ENCODE measurements at regions not wholly inside any gene's neighbourhood (a gene's known extent, or its start where the extent isn't known, plus 50 kb on each side); places are given as distances from the start of the nearest gene placed in this dataset.

DNA sequence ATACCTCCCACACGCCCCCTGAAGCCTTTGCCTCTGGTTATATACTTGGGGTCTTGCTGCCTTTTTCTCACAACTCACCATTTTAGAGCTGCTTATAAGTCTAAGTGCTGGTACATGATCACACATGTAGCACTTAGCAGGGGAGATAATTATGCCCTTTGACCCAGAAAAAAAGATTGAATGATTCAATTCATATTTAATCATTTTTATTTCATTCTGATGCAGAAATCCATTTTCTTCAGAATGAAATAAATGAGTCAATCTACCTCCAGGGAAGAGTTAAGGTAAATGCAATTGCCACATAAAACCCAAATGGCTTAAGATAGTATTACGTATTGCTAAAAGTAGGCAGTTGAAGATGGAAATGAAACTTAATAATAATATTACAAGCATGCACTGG, 414.6 kb upstream of the PRICKLE1 start:
- H3K36me3 ChIP-seq (ENCODE audit: insufficient read depth, low read length) = no peaks in the 10 kb centered on the region
- H3K9me3 ChIP-seq (ENCODE audit: control insufficient read depth, insufficient read depth, low read length) = no peaks in the 10 kb centered on the region
- peaks cover 12% of the 10 kb centered on the region; the same call in 1 of the 2 replicates for H3K4me1 ChIP-seq (ENCODE audit: insufficient read depth, low read length)
- H3K9ac ChIP-seq (ENCODE audit: low read depth, low read length) = no peak overlapping the region

DNA sequence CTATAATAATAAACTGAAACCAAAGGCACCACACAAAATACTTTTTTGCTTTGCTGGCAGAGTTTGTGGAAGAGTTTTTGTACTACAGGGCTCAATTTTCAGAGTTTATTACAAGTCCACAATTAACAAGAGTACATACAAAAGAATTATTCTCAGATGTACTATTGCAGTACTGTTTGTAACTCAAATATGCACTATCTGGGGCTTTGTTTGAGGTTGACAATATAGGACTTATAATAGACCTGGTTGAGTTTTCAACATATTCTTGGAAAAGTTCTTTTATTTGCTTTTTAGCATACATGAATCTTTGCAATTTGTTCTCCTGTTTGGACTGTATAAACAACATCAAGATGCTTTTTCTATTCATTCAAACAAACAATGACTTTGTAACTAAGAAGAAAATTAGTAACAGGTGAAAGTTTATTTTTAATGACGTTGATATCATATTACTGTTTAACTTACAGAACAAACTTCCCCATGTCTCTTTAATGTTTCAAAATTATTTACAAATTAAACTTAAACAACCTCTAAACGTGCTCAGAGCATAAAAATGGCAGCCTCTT, 407.4 kb upstream of the PRICKLE1 start:
- Histone ChIP-seq H3K4me1 (ENCODE audit: insufficient read depth, low read length) (no peaks in the 10 kb centered on the region), H3K36me3 (ENCODE audit: insufficient read depth, low read length) (no peaks in the 10 kb centered on the region), H3K9me3 (ENCODE audit: control insufficient read depth, insufficient read depth, low read length) (no peaks in the 10 kb centered on the region), H3K9ac (ENCODE audit: low read depth, low read length) (no peak overlapping the region)

DNA sequence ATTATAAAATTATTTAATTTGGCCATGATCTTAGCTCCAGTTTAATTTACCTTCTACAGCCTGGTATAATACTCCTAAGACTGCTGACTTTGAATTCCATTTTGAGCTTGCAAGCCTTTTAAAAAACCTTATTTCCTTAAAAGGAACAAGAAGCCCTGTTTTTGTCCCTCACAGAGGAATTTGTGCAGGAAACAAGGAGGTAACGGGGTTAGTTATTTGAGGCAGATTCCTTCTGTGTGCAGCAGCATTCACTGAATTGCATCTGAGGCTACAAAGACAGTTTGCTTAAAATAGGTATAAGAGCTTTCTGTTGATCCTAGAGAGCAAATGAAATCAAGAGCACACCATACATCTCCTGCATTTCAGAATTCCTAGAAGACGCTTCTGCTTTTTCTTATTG, 403.3 kb upstream of the PRICKLE1 start:
- Histone ChIP-seq H3K36me3 (ENCODE audit: insufficient read depth, low read length) (no peaks in the 10 kb centered on the region), H3K9ac (ENCODE audit: low read depth, low read length) (no peak overlapping the region), H3K9me3 (ENCODE audit: control insufficient read depth, insufficient read depth, low read length) (no peaks in the 10 kb centered on the region), H3K4me1 (ENCODE audit: insufficient read depth, low read length) (no peaks in the 10 kb centered on the region)

DNA sequence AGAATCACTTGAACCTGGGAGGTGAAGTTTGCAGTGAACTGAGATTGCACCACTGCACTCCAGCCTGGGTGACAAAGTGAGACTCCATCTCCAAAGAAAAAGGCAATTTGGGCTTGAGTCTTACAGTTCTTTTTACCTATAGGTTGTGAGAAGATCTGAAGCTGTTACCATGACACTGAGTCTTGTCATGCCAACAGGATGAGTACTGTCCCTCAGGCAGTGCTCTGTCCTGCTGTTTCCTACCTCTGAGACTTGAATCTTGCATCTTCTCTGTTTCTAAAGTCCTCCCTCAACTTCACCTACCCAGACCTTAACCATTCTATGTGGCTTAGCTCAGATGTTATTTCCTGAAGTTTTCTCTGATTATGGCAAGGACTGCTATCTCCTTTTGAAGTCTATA, 400.8 kb upstream of the PRICKLE1 start:
- no peaks in the 10 kb centered on the region for H3K36me3 ChIP-seq (ENCODE audit: insufficient read depth, low read length)
- H3K9ac ChIP-seq (ENCODE audit: low read depth, low read length) = no peak overlapping the region
- no peaks in the 10 kb centered on the region for H3K9me3 ChIP-seq (ENCODE audit: control insufficient read depth, insufficient read depth, low read length)
- peaks cover 19% of the 10 kb centered on the region for H3K4me1 ChIP-seq (ENCODE audit: insufficient read depth, low read length)

DNA sequence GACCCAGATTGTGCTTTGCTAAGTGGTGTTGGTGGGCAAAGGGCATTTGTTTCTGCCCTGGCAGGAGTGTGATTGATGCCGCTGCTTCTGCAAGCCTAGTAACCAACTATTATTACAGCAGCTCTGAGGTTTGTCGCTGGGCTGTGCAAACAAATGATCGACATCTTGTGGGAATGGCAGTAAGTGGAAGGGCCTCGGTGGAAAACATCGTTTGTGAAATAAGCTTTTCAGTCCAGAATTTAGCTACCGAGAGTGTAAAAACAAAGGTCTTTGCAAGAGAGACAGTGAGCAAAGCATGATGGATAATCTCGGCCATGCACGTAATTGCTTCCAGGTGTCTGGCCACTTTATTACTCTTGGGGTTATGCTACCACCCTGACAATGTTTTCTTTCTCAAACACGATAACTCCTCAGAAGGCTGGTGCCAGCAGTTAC, 397.7 kb upstream of the PRICKLE1 start:
- H3K9ac ChIP-seq (ENCODE audit: low read depth, low read length) = no peak overlapping the region
- no peaks in the 10 kb centered on the region for H3K9me3 ChIP-seq (ENCODE audit: control insufficient read depth, insufficient read depth, low read length)
- H3K36me3 ChIP-seq (ENCODE audit: insufficient read depth, low read length) = no peaks in the 10 kb centered on the region
- H3K4me1 ChIP-seq (ENCODE audit: insufficient read depth, low read length) = peaks cover 24% of the 10 kb centered on the region

DNA sequence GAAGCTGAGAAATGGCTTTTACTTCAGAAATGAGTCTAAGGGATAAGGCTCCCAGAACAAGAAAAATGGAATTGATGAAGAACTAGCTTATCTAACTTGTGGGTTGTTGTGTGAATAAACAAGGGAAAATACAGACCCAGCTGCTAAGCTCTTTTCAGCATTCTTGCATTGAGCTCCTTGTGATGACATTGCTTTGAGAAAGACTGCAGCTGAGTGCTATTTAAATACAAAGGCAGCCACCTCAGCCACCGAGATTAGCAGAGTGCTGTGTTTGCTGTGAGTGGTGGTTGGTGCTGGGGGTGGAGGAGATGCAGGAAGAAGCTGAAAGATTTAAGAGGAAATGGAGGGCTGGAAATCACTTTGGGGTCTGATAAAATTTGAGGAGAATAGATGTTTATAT, 396.0 kb upstream of the PRICKLE1 start:
- Histone ChIP-seq H3K4me1 (ENCODE audit: insufficient read depth, low read length) (peaks cover 34% of the 10 kb centered on the region), H3K9ac (ENCODE audit: low read depth, low read length) (no peak overlapping the region), H3K9me3 (ENCODE audit: control insufficient read depth, insufficient read depth, low read length) (no peaks in the 10 kb centered on the region), H3K36me3 (ENCODE audit: insufficient read depth, low read length) (no peaks in the 10 kb centered on the region)

DNA sequence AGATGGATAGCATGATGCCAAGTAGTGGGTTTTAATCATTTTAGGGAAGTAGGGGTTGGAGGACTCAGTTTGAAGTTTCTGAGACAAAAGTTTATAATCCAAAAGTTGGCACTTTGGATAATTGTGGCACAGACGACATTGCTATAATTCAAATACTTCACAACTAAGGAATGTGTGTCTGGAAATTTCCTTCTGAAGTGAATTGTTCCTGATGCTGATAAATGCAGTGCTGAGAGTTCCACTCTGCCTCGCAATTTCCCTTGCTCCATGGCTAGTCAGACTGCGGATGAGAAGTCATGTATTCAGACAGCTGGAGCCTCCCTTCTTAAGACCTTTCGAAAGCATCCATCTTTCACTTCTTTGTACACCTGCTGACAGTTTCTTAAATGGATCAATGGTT, 393.3 kb upstream of the PRICKLE1 start:
- H3K9ac ChIP-seq (ENCODE audit: low read depth, low read length) = no peak overlapping the region
- no peaks in the 10 kb centered on the region for H3K36me3 ChIP-seq (ENCODE audit: insufficient read depth, low read length)
- peaks cover 40% of the 10 kb centered on the region for H3K4me1 ChIP-seq (ENCODE audit: insufficient read depth, low read length)
- H3K9me3 ChIP-seq (ENCODE audit: control insufficient read depth, insufficient read depth, low read length) = no peaks in the 10 kb centered on the region

DNA sequence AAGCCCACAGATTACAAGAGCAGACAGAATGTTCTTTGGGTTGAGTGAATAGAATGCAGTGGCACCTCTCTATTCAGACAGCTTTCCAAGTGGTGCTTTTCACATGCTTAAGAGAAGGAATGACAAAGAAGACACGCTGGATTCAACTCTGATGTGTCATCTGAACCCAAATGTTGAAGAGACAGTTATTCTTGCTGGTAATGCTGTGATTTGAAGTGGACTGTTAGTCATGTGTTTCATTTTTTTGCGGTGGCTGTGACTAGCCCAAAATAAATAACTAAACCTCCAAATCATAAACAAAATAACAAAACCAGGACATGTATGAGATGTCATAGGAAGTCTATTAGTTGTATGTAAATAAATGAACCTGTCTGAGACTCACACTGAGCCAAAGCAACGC, 391.8 kb upstream of the PRICKLE1 start:
- Histone ChIP-seq H3K9ac (ENCODE audit: low read depth, low read length) (no peak overlapping the region), H3K4me1 (ENCODE audit: insufficient read depth, low read length) (peaks cover 29% of the 10 kb centered on the region), H3K36me3 (ENCODE audit: insufficient read depth, low read length) (no peaks in the 10 kb centered on the region), H3K9me3 (ENCODE audit: control insufficient read depth, insufficient read depth, low read length) (no peaks in the 10 kb centered on the region)

DNA sequence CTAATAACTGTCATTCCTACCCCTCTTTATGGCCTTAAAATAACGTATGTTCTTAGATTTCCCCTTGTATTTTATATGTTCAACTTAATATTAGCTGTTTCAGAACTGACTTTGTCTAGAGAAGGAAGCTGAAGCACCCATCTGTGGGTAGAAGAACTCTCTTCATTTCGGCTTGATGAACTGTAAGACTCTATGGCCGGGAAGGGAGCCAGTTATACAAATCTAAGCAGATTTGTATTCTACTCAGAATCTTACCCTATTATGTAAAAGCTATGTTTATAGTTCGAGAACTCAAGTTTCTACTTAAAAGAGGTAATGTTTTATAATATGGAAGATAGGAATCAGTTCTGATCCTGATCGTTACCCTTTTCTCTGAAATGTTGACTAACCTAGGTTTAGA, 390.9 kb upstream of the PRICKLE1 start:
- H3K4me1 ChIP-seq (ENCODE audit: insufficient read depth, low read length) = peaks cover 22% of the 10 kb centered on the region
- no peaks in the 10 kb centered on the region for H3K36me3 ChIP-seq (ENCODE audit: insufficient read depth, low read length)
- H3K9ac ChIP-seq (ENCODE audit: low read depth, low read length) = no peak overlapping the region
- H3K9me3 ChIP-seq (ENCODE audit: control insufficient read depth, insufficient read depth, low read length) = no peaks in the 10 kb centered on the region

DNA sequence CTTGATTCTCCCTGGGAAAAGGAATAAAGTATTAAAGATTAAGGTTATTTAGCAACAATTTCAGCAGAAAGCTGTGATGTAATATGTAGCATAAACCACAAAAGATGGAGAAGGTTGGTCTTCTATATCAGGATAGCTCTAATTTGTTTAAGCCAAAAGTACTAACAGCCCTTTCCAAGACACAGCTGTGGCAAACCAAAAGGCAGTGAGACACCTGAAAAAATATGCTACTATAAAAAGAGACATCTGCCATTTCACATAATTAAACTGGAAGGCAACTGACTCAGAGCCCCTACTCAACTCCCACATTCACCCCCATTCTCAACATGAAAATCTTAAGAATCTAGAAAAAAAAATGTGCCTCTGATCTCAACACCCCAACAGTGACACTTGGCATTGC, 390.2 kb upstream of the PRICKLE1 start:
- Histone ChIP-seq H3K4me1 (ENCODE audit: insufficient read depth, low read length) (peaks cover 17% of the 10 kb centered on the region), H3K9ac (ENCODE audit: low read depth, low read length) (no peak overlapping the region), H3K36me3 (ENCODE audit: insufficient read depth, low read length) (no peaks in the 10 kb centered on the region), H3K9me3 (ENCODE audit: control insufficient read depth, insufficient read depth, low read length) (no peaks in the 10 kb centered on the region)

DNA sequence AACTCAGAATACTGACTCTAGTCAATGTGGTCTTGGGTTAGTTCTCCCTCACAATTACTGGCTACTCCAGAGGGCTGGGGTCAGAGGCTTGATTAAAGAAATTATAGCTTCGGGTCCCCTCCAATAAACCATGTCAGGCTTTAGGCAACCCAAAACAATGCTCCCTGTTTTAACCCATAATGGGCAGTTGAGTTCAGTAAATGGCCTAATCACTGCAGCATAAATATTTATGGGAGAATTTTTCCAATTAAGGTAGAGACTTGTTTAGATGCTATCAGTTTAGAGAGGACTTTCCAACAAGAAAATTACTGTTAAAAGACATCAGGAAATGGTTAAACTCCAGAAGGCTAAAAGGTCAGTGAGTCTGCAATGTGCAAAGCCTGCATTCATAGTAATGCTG, 389.2 kb upstream of the PRICKLE1 start:
- Histone ChIP-seq H3K9me3 (ENCODE audit: control insufficient read depth, insufficient read depth, low read length) (no peaks in the 10 kb centered on the region), H3K4me1 (ENCODE audit: insufficient read depth, low read length) (peaks cover 17% of the 10 kb centered on the region), H3K9ac (ENCODE audit: low read depth, low read length) (no peak overlapping the region), H3K36me3 (ENCODE audit: insufficient read depth, low read length) (no peaks in the 10 kb centered on the region)

DNA sequence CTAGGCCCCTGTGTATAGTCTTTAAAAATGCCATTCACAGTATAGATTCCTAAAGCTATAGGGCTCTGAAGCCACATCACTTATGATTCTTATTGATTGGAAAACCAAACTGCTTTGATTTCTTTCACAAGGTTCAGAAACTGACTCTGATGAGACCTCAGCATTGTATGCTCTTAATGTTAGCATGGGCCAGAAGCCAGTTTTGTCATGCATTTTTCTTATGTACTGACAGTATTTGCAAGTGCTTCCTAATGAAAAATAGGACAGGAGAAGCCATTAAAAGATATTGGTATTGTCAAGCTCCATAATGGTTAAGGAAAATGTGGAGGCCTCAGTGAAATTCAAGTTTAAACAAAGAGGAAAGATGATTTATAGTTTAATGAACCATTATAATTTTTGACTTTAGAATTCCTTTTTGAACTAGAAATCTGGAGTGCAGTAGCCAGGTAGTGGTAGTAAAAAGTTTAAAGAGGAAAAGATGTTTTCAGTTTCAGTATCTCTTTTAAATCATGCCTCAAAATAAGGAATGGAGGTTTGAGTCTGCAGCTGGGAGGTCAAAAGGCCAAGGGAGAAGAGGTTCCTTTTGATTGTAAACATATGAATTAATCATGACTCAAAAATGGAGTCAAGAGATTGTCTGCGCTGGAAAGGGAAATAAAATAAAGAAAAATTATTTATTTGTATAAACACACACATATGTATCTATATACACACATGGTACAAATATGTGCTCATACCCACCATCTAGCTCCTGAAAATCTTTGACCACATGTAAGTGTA, 388.1 kb upstream of the PRICKLE1 start:
- H3K9ac ChIP-seq (ENCODE audit: low read depth, low read length) = no peak overlapping the region
- no peaks in the 10 kb centered on the region for H3K9me3 ChIP-seq (ENCODE audit: control insufficient read depth, insufficient read depth, low read length)
- H3K4me1 ChIP-seq (ENCODE audit: insufficient read depth, low read length) = peaks cover 17% of the 10 kb centered on the region
- H3K36me3 ChIP-seq (ENCODE audit: insufficient read depth, low read length) = no peaks in the 10 kb centered on the region

DNA sequence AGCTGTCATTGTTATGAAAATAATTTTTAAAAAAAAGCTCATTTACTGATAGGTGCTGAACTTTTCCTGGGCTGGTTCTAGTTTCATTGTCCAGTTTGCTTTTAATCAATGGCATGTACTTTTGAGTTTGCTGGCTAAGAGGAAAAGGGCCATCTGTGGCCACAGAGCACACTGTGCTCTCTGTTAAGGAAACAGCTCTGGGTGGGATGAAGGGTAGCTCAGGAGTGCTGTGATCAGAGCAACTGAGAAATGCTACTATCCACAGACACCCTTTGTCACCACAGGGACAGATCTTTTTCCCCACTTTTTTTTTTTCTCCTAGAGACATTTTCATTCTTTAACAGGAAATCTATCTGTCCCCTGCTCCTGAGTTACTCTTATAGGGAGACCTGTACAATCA, 387.1 kb upstream of the PRICKLE1 start:
- Histone ChIP-seq H3K4me1 (ENCODE audit: insufficient read depth, low read length) (peaks cover 14% of the 10 kb centered on the region), H3K9me3 (ENCODE audit: control insufficient read depth, insufficient read depth, low read length) (no peaks in the 10 kb centered on the region), H3K36me3 (ENCODE audit: insufficient read depth, low read length) (no peaks in the 10 kb centered on the region), H3K9ac (ENCODE audit: low read depth, low read length) (no peak overlapping the region)

DNA sequence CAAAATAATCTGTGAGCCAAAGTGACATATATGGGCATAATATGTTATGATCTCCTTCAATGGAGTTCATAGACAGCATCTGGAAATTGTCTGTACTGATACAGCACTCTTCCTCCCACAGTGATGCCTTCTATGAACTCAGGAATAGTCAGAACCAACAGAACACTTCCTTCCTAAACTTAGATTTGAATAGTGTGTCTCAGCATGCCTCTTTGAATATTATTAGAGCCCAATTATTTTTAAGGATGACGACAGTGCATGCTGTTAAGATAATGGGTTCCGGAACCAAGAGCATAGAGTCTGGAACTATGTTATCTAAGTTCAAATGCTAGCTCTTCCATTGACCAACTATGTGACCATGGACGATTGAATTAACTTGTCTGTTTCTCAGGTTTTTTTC, 386.6 kb upstream of the PRICKLE1 start:
- Histone ChIP-seq H3K36me3 (ENCODE audit: insufficient read depth, low read length) (no peaks in the 10 kb centered on the region), H3K9me3 (ENCODE audit: control insufficient read depth, insufficient read depth, low read length) (no peaks in the 10 kb centered on the region), H3K9ac (ENCODE audit: low read depth, low read length) (no peak overlapping the region), H3K4me1 (ENCODE audit: insufficient read depth, low read length) (peaks cover 12% of the 10 kb centered on the region)

DNA sequence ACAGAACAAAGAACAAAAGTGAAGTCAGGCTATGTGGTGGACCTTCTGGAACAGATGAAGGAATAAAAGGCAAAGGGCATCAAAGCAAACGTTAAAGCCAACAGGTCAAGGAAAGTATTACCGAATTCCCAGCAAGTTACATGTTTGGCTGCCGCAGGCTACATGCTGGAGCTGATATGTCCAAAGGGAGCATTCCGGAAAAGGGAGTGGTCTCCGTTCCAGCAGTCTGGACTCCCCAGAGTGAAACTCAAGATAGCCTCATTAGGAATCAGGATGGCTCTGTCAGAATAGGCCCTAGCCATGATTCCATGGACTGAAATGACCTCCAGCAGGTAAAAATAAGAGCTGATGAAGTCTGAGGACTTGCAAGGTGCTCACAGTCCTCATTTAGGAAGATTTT, 379.8 kb upstream of the PRICKLE1 start:
- H3K4me1 ChIP-seq (ENCODE audit: insufficient read depth, low read length) = no peaks in the 10 kb centered on the region
- H3K36me3 ChIP-seq (ENCODE audit: insufficient read depth, low read length) = no peaks in the 10 kb centered on the region

More for the DNA sequence above, 379.8 kb upstream of the PRICKLE1 start:
- no peak overlapping the region for H3K9ac ChIP-seq (ENCODE audit: low read depth, low read length)
- H3K9me3 ChIP-seq (ENCODE audit: control insufficient read depth, insufficient read depth, low read length) = peaks cover 4% of the 10 kb centered on the region; the same call in 1 of the 2 replicates
